ENCODE measurements at regions not wholly inside any gene's neighbourhood (a gene's known extent, or its start where the extent isn't known, plus 50 kb on each side); places are given as distances from the start of the nearest gene placed in this dataset.

GRCh38 chr2:37558623-37559022 lies 112.8 kb downstream of the CDC42EP3 start:
- Histone ChIP-seq H3K36me3 (ENCODE audit: insufficient read depth) (no peaks in the 10 kb centered on the region), H3K27ac (ENCODE audit: low read depth) (no peak overlapping the region), H3K4me1 (ENCODE audit: insufficient read depth) (no peaks in the 10 kb centered on the region), H3K4me3 (ENCODE audit: low read depth, low read length) (no peak overlapping the region)
- no peak for DNase-seq (ENCODE audit: extremely low spot score)
- WGBS: 95% methylated on average over 1 of the region's 1 CpG

- H3K4me1 ChIP-seq (ENCODE audit: insufficient read depth): no peaks in the 10 kb centered on the region
- DNase-seq (ENCODE audit: extremely low spot score): no peak
- no peak overlapping the region for H3K27ac ChIP-seq (ENCODE audit: low read depth)
- WGBS: 87% methylated on average over 5 of the region's 5 CpGs
- H3K4me3 ChIP-seq (ENCODE audit: low read depth, low read length): no peak overlapping the region
- no peaks in the 10 kb centered on the region for H3K36me3 ChIP-seq (ENCODE audit: insufficient read depth)
Observed at GRCh38 chr2:37560241-37560848, 111.1 kb downstream of the CDC42EP3 start.

- DNase-seq (ENCODE audit: extremely low spot score): no peak
- WGBS: 62% methylated on average over 4 of the region's 4 CpGs
- Histone ChIP-seq H3K27ac (ENCODE audit: low read depth) (no peak overlapping the region), H3K4me3 (ENCODE audit: low read depth, low read length) (no peak overlapping the region), H3K36me3 (ENCODE audit: insufficient read depth) (no peaks in the 10 kb centered on the region), H3K4me1 (ENCODE audit: insufficient read depth) (no peaks in the 10 kb centered on the region)
Observed at GRCh38 chr2:37560863-37561614, 110.4 kb downstream of the CDC42EP3 start.

- DNase-seq (ENCODE audit: extremely low spot score): no peak
- H3K36me3 ChIP-seq (ENCODE audit: insufficient read depth): no peaks in the 10 kb centered on the region
- no peak overlapping the region for H3K27ac ChIP-seq (ENCODE audit: low read depth)
- H3K4me3 ChIP-seq (ENCODE audit: low read depth, low read length): no peak overlapping the region
- 54% methylated on average over 5 of the region's 5 CpGs for WGBS
- H3K4me1 ChIP-seq (ENCODE audit: insufficient read depth): no peaks in the 10 kb centered on the region
Observed at GRCh38 chr2:37561615-37562569, 109.5 kb downstream of the CDC42EP3 start.

DNA sequence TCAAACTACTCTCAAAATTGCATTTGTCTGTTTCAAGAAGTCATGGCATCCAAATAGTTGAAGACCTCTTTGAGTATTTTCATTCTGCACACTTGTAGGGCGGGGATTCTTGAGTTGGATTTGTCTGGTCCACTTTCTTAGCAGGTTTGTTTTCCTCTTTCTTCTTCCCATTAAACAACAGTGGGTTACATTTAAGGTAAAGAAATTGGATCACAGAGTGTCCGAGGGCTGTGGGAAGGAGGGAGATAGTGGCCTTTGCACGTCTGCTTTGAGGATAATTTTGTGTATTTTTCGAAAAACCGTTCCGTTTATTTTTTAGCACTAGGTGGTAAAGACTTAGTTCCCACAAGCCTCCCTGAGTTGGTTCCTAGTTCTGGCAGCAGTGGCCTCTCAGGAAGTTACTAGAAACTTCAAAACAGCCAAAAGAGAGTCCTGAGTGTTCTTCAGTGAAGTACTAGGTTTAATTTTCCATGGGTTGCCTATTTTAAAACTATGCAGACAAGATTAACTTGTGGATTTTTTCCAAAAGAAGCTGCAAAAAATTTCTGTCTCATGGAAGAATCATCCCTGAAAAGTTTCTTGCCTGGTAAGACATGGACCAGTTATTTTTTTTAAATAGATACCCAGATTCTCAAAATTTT lies 107.9 kb downstream of the CDC42EP3 start:
- Histone ChIP-seq H3K4me3 (ENCODE audit: low read depth, low read length) (no peak overlapping the region), H3K4me1 (ENCODE audit: insufficient read depth) (no peaks in the 10 kb centered on the region), H3K27ac (ENCODE audit: low read depth) (no peak overlapping the region), H3K36me3 (ENCODE audit: insufficient read depth) (no peaks in the 10 kb centered on the region)
- 53% methylated on average over 6 of the region's 6 CpGs for WGBS
- DNase-seq (ENCODE audit: extremely low spot score): no peak

- Histone ChIP-seq H3K36me3 (ENCODE audit: insufficient read depth) (no peaks in the 10 kb centered on the region), H3K4me1 (ENCODE audit: insufficient read depth) (no peaks in the 10 kb centered on the region), H3K27ac (ENCODE audit: low read depth) (no peak overlapping the region), H3K4me3 (ENCODE audit: low read depth, low read length) (no peak overlapping the region)
- WGBS: 48% methylated on average over 7 of the region's 7 CpGs
- DNase-seq (ENCODE audit: extremely low spot score): no peak
Observed at GRCh38 chr2:37564356-37564755, 107.1 kb downstream of the CDC42EP3 start.

DNA sequence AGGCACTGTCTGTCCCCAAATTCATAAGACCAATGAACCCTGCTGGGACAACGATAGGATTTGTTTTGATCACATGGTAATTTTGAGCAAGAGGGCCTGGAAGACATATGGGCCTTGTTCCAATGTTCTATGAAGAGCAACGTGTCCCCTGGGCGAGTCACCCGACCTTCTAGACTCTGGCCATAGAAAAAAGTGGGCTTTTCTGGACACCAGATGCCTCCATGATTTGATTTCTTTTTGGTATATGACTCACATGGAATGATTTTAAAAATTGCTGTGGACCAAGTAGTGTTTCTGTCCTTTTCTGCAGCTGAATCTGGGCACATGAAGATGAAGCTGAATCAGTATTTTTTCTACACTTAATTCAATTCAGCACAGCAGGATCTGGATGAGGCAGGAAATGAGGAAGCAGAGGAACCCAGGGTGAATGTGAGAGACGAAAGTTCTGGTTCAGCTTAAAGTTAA lies 104.9 kb downstream of the CDC42EP3 start:
- Histone ChIP-seq H3K36me3 (ENCODE audit: insufficient read depth) (no peaks in the 10 kb centered on the region), H3K4me3 (ENCODE audit: low read depth, low read length) (no peak overlapping the region), H3K27ac (ENCODE audit: low read depth) (no peak overlapping the region), H3K4me1 (ENCODE audit: insufficient read depth) (no peaks in the 10 kb centered on the region)
- DNase-seq (ENCODE audit: extremely low spot score): no peak
- 74% methylated on average over 5 of the region's 5 CpGs for WGBS

DNA sequence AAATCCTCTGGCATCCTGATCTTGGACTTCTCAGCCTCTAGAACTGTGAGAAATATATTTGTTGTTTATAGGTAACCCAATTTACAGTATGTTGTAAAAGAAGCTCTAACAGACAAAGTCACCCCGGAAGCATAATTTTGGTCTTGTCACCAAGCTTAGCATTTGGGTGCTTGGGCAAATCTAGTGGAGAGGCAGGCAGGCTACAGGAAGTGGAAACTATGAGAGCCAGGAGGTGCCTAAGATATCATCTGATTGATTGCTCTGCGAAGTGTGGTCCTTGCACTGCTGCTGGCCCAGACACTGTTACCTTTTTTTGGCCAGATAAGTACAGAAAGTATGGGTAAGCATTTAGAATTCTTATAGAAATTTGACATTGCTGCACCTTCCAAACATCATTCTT lies 102.9 kb downstream of the CDC42EP3 start:
- WGBS: 86% methylated on average over 2 of the region's 2 CpGs
- H3K4me1 ChIP-seq (ENCODE audit: insufficient read depth): no peaks in the 10 kb centered on the region
- no peak overlapping the region for H3K4me3 ChIP-seq (ENCODE audit: low read depth, low read length)
- no peaks in the 10 kb centered on the region for H3K36me3 ChIP-seq (ENCODE audit: insufficient read depth)
- DNase-seq (ENCODE audit: extremely low spot score): no peak
- no peak overlapping the region for H3K27ac ChIP-seq (ENCODE audit: low read depth)

DNA sequence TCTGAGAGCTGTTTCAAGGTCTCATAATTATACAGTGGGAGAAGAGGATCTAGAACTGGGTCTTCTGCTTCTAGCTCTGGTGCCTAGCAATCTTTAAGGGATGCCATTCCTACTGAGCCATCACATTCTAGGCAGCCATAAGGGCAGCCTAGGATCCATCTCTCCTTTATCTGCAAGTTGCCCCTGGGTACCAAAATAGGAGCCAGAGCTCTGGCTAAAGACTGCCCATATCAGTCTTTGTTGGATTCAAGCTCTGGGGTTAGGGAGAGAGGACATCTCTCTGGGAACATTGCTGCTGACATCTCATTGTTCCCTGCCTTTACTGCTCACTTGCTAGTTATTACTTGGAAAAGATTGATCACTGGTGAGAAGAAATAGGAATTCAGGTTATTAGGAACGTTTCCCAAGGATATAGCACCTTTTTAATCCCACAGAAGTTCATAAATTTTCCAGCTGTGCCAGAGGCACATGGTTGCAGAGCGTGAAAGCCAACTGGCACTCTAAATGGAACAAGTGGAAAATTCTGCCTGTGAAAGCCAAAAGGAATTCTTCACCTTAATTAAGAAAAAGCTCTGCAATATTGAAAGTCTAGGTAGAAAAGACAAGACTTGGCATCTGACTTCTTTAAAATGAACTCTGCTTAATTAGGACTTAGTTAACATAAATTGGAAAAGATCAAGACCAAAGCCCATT lies 102.2 kb downstream of the CDC42EP3 start:
- no peak overlapping the region for H3K27ac ChIP-seq (ENCODE audit: low read depth)
- no peaks in the 10 kb centered on the region for H3K36me3 ChIP-seq (ENCODE audit: insufficient read depth)
- no peaks in the 10 kb centered on the region for H3K4me1 ChIP-seq (ENCODE audit: insufficient read depth)
- WGBS: 51% methylated on average over 2 of the region's 2 CpGs
- no peak for DNase-seq (ENCODE audit: extremely low spot score)
- H3K4me3 ChIP-seq (ENCODE audit: low read depth, low read length): no peak overlapping the region

- H3K36me3 ChIP-seq (ENCODE audit: insufficient read depth): no peaks in the 10 kb centered on the region
- H3K27ac ChIP-seq (ENCODE audit: low read depth): no peak overlapping the region
- 31% methylated on average over 3 of the region's 3 CpGs for WGBS
- no peak overlapping the region for H3K4me3 ChIP-seq (ENCODE audit: low read depth, low read length)
- H3K4me1 ChIP-seq (ENCODE audit: insufficient read depth): no peaks in the 10 kb centered on the region
- DNase-seq (ENCODE audit: extremely low spot score): no peak
Observed at GRCh38 chr2:37569986-37570679, 101.3 kb downstream of the CDC42EP3 start.

DNA sequence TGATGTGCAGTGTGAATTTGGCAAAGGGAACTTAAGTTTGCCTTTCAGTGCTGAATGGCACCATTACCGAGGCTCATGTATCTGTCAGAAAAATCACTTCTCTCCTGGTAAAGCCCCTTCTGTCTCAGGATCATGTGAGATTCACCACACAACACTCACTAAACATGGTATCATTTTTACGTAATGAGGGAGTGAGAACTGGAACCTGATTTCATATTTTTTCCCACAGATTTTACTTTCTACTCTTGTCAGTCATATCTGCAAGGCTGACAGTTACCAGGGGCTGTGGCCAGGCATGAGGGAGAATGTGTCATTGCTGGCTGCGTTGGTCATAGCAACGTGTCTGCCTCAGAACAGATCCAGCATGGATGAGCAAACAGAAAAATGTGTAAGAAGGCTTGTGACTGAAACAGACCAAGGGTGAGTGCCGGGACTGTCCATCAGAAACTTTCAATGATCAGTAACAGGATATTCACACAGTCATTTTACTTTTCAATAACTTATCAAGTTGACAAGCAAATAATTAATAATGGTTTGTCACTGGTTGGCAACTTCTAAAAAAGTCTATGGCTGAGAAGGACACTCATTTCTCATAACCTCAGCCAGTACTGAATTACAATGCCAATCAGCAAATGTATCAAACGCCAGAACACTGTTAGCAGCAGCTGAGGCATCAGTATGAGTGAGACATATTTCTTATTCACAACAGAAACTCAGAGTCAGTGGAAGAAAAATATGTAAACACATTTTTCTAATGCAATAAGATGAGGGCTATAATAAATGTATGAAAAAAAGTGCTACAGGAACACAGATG lies 100.5 kb downstream of the CDC42EP3 start:
- WGBS: 45% methylated on average over 6 of the region's 6 CpGs
- Histone ChIP-seq H3K4me3 (ENCODE audit: low read depth, low read length) (no peak overlapping the region), H3K36me3 (ENCODE audit: insufficient read depth) (no peaks in the 10 kb centered on the region), H3K27ac (ENCODE audit: low read depth) (no peak overlapping the region), H3K4me1 (ENCODE audit: insufficient read depth) (no peaks in the 10 kb centered on the region)
- DNase-seq (ENCODE audit: extremely low spot score): no peak

GRCh38 chr2:37571587-37572136 lies 99.8 kb downstream of the CDC42EP3 start:
- WGBS: 92% methylated on average over 7 of the region's 7 CpGs
- Histone ChIP-seq H3K4me3 (ENCODE audit: low read depth, low read length) (no peak overlapping the region), H3K36me3 (ENCODE audit: insufficient read depth) (no peaks in the 10 kb centered on the region), H3K4me1 (ENCODE audit: insufficient read depth) (no peaks in the 10 kb centered on the region), H3K27ac (ENCODE audit: low read depth) (no peak overlapping the region)
- no peak for DNase-seq (ENCODE audit: extremely low spot score)

Measured in urinary bladder (tissue), 3 donors.